Ramos (cell line): ENCODE measurements at regions not wholly inside any gene's neighbourhood (a gene's known extent, or its start where the extent isn't known, plus 50 kb on each side); places are given as distances from the start of the nearest gene placed in this dataset.

ENCODE experiments used
- in situ Hi-C: fragments of 300-500 bp; cut with MboI; formaldehyde crosslinking; loops from one replicate; pipeline ENCODE4 v1.14.3; 2022; ENCODE audit warnings: low sequenced_read_pairs; ENCODE audit not compliant: unreplicated experiment

DNA sequence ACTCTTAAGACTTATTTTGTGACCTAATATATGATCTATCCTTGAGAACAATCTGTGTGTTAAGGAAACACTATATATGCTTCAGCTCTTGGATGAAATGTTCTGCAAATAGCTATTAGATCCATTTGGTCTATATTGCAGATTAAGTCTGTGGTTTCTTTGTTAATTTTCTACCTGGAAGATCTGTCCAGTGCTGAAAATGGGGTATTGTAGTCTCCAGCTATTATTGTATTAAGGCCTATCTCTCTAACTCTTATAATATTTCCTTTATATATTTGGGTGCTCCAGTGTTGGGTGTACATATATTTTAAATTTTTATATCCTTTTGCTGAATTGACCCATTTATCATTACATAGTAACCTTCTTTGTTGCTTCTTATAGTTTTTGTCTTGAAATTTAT, 992.7 kb upstream of the CDH2 start:
- in situ Hi-C loops, result no loop called here

DNA sequence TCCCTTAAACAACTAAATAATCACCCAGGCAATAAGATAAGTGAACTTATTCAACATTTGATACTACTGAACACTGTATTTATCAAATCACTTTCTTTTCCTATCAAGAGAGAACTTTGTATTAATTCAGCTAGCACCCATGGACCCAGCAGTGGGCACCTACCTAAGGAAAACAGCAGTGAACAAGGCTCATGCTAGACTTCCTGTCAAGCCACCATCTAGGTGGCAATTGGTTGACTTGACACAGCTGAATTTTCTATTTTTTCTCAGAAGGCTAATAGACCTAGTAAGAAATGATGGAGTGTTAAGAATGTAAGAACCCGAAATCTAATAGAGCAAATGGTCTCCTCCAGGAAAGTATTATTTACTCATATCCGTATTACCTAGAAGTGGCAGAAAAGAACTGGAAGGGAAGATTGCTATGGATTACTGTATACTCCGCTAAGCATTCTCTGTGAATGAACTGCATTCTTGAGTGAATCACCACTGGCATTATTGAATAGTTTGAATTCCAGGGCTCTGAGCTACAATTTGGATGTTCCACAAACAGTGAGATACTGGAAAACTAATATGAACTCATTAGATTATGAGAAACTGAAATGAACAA, 988.2 kb upstream of the CDH2 start:
- in situ Hi-C loops, result no loop called here

DNA sequence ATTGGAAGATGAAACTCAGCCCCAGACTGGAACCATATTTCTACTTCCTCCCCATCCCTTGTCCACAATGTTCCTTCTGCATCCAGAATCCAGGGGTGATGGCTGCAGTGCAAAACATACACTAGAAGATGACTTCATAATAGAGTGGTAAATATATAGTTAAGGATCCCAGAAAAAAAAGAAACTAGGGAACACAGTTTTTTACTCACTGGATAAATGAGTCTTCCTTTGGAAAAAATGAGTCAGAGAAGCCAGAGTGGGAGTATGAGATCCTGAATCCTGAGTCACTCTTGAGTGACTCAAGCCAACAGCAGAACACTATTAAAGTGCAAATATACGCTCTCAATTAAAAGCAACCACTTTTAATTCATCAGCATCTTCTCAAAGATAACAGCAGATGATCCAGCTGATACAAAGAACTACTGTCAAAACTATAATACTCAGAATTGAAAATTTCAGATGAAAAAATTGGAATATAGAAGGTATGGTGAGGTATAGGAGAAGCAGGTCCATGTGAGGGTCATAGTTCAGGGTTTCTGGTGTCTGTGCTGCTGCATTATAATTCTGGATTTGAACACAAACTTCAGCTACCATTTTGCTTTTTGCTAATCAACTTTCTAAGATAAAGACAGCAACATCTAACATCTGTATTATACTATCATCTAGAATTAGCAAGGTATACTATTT, 987.2 kb upstream of the CDH2 start:
- in situ Hi-C loops, result no loop called here

DNA sequence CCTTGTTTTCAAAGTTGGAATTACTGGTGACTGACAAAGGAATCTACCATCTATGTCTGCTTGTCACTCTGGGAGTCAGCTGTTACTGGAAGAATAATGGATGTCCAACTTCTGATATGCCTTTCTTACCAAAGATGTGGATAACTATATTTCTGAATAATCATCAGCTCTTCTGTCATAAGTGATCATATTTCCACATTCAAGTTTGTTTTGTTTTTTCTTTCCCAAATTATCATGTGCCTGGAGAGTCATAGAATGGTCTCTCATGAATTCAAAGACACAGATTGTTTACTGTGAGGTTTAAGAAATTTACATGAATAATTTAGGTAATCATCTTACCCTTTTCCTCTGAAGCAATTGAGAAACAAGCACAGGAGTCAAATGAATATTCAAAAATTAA, 986.7 kb upstream of the CDH2 start:
- in situ Hi-C loops, result no loop called here

DNA sequence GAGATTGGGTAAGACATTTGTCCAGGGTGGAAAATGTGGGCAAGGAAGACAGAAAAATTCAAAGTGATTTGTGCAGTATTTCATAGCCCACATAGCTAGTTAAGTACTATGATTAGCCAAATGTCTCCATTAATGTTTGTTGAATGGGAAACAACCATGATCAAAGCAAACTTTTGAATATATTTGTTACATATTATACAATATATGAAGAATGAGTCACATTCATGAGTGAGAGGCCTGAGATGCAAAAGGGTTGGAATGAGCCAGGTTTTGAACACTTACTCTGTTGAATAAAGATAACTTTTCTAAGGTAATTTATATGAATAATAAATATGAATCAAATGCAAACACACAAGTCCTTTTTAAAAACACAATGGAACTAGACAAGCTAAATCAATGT, 984.5 kb upstream of the CDH2 start:
- in situ Hi-C loops, result no loop called here

DNA sequence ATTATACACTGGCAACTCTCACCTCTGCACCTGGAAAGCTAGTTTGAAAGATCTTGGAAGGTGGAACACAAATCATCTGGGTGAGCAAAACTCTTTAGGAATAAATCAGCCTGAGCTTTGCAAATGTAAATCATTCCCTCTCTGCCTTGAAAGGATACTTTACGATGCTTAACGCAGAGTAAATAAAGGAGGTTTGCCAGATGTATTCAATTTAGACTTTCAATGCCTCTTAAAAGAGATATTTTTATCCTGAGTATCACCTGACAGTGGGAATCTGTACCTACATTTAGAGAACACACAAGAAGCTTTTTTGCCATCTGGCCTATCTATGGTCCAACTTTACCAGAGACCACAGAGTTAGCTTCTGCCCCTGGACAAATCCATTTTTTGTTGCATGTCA, 983.2 kb upstream of the CDH2 start:
- in situ Hi-C loops, result no loop called here

DNA sequence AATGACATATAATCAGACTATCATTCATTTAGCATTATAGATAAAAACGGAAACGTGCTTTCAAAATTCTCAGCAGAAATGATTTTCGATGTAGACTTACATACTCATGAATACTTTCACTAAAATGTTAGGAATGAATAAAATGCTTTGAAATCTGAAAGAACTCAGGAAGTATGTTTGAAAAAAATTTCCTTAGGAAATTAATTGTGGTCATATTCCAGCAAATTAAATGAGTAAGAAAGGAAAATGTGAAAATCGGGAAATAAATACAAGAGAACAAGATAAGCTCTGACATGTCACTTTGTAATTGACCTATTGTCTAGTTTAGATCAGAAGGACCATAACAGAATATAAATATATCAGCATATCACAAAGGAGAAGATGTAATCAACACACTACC, 981.0 kb upstream of the CDH2 start:
- in situ Hi-C loops, result no loop called here

DNA sequence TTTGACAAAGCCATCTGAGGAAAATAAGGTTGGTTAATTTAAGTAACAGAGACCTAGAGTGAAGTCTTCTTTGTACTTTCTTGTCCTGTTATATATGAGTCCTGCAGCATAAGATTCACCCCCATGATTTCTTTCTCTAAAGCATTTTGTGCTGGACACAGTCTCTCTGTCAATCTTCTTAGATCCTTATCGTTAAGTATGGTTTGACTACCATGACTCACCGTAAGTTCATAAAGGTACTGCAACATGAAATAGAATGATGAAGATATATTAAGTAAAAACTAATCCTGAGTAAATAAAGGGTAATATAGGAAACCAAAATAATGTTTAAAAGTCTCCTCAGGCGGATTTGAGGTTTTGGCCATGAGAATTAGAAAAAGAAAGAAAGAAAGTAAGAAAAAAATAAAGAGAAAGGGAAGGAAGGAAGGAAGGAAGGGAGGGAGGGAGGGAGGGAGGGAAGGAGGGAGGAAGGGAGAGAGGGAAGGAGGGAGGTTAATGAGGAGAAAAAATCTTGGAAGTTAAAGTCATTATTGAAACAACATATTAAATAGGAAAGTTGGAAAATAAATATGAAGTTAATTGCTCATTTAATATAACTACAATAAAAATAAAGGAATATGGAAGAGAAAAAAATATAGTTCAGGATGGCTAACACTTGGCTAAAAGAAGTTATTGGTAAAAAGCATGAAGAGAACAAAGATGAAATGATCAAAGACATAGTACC, 980.3 kb upstream of the CDH2 start:
- in situ Hi-C loops, result no loop called here

DNA sequence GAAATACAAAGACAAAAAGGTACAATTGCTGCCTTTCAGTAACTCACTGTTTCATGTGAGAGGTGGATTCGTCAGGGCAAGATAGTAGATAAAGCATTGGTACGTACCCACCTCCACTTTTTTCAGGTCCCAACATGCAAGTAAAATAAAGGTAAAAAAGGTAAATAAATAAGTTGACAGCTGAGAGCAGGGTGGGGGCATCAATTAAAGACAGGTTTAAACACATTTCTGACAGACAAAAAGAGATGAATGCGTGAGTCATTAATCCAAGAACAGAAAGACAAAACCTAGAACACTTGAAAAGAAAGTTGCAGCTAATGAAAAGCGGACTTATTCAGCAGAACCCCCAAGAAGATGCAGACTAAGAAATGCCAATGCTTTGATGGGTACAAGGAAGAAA, 979.6 kb upstream of the CDH2 start:
- in situ Hi-C loops, result no loop called here

DNA sequence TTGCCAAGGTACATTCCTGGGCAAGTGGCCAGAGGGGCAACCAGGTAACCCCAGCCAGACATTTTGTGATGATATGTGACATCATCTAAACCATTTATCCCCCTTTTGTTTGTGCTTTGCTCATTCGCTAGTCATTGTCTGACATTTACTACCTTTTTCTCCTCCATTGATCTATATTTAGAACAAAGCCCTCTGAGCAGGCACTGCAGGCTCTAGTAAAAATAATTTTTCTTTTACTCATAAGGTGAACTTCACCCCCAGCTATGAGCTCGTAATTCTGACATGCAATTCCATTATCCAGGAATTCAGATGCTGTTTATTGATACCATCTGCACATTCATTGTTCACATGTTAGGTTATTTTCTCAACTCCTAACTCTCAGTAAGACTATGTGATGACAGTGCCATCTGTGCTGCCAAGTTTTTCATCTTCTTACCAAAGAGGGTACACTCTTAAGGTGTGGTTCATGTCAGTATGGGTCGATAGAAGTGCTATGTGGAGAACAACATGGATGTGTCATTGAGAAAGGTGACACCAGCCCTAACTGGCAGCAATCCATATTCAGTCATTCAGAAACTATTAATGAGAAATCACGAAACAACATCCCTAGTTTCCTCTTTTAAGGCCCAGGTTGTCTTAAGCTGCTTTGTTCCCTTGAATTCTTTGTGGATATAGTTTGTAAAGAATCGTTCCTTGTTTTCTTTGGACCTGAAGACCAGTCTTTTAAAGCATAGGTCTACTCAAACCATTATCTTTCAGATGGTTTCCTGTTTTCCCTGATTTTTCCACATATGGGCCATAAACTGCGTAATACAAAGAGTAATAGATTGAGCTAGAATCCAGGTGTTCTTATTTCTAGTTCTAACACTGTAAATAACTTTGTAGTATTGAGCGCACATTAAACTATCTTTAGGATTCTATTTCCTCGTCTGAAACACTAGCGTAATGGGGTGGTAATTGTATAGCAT, 978.1 kb upstream of the CDH2 start:
- in situ Hi-C loops, result no loop called here

DNA sequence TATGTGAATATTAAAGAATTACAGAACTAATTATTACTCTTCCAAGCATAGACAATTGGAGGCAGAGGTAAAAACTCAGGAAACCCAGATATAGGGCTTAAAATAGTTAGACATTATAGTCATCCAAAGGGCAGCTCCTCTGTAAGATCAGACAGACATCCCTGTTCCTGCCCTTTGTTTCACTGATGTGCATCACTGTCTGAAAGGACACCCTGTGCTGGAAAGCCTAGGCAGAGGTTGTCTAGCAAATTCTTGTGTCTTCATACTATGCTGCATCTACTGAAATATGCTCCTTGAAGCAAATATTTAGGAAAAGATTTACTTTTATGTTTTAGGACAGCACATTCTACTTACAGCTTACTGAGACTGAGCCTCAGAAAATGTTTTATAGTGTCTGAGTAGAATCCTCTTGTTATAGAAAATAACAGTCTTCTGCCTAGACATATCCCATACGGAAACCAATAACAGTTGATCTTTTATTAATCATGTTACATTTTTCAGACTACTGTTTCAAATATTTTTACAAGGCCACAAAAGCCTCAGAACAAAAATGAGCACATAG, 977.3 kb upstream of the CDH2 start:
- in situ Hi-C loops, result no loop called here

DNA sequence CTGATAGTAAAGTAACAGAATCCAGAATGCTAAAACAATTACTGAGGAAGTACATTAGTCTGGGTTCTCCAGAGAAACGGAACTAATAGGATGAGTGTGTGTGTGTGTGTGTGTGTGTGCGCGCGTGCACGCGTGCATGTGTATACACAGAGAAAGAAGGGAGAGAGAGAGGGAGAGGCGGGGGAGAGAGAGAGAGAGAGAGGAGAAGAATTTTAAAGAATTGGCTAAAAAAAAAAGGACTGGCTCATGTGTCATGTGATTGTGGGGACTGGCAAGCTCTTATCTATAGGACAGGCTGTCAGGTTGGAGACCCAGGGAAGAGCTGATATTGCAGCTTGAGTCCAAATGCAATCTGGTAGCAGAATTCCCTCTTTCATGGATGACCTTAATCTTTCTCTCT, 976.2 kb upstream of the CDH2 start:
- in situ Hi-C loops, result no loop called here

DNA sequence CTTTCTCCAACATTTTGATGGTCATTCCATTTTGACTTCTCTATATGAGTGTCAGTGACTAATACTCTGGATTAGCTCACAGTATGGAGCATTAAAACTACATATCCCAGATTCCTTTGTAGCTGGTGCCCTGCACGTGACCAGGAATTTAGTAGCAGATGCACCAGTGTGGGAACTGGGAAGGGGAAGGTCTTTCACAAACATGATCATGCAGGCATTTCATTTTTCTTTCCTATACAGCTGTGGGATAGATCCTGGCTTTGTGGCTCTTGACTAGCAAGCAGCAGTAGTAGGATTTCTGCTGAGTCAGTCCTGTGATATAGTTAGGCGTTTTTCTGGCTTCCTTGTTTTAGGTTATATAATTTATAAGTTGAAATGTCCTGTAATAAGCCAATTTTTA, 971.0 kb upstream of the CDH2 start:
- in situ Hi-C loops, result no loop called here

DNA sequence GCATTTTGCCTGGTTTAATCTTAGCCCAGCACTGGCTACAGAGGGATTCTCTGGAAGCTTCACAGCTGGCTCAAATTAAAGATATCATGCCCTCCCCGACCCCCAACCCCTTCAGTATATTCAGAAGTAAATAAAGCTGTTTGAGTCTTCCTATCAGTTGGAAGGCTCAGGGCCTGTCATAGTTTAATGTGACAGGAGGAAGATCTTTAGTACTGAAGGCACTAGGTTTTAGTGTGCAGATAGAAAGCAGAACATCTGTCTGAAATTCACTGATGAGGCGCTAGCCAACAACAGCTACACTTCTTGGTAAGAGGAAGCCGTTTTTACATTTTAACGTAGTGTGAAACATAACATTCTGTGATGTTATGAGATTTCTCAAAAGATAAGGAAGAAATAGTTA, 969.1 kb upstream of the CDH2 start:
- in situ Hi-C loops, result no loop called here

DNA sequence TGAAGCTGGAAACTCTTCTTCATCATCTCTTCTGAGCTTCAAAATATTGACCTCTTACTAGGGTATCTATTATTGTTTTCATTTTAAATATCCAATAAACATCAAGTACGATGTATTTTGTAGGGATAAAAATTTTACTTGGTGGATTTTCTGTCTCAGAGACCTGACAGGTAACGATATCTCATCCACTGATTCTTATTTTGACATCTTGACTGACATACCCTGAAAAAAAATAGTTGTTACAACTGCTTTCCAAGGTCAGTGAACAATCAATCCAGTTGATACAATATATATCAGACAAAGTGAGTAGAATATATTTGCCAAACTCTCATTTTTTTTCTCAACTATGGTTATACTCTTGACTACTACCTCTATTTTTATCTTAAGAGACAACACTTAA, 963.7 kb upstream of the CDH2 start:
- in situ Hi-C loops, result no loop called here

DNA sequence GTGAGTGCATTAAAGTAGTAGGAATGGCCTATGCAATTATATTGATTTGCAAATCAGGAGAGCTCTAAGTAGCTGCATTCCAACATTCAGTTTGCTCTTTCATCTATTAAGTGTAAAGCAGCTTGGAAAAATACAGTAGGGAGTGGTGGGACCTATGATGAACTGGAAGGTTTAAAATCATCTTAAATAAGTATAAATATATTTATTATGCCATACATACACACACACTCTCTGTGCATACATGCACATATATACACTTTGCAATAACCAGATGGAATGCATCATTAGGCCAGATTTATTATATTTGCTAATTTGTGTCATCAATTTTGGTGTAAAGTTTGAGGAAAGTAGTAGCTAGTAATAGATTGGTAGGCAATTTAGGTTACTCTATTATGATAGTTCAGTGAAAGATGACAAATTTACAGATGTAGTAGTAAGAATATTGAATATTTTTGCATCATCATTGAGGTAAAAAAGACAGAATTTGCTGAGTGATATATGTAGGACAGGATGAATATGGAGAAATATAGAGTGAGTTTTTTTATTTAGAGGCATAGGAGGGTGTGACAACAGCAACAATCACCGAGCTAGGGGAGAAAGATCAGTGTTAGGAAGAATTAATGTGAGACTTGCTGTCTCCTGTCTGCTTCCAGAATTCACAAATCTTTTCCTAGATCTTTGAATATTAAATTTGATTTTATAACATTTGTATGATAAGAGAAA, 961.0 kb upstream of the CDH2 start:
- in situ Hi-C loops, result no loop called here

DNA sequence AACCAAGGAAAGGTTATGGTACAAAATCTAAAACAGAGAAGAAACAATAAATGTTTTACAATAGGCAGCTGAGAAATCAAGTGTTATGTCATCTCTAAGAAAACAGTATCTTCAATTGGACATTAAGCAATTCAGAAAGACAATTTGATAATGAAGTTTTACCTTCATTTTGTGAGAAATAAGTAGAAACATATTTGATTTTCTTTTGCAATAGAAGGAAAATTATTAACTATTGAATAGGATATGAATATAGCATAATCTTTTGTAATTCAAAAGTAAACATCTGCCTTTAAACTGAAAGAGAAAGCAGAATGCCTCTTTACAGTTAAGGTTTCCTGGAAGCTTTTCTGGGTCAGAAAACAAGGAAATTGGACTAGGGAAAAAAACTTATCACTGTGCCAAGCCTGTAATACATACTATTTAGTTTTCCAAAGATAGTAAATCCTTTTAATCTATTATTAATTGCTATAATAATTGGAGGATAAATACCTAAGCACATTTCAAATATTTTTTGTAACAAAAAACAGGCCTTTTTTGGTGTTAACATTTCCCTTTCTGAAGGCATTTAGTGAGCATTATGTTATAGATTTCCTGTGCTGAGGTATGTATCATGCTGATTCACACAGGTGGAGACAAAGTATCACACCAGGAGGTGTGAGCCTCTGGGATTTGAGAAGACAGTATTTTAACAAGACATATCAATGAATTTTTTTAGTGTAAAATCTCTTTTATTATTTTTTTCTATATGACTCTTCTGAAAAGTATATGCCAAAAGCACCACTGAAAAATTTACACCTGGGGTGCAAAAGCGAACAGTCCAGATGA, 947.0 kb upstream of the CDH2 start:
- in situ Hi-C loops, result no loop called here

DNA sequence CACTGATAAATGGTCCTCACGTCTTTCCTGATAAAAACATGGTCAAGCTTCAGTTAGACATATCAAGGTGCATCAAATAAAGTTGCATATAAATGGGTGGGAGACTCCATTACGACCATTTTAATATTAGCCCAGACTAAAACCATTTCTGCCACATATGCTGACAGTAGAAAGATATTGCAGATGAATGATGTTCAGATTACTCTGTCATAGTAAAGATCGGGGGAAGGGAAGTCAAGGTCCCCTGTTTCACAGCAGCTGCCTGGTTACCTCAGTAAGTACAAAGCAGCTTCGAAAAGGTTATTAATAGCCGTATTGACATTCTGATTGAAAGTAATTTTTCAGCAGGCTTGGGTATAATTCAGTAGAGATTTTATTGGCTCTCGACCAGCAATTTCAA, 927.7 kb upstream of the CDH2 start:
- in situ Hi-C loops, result no loop called here

DNA sequence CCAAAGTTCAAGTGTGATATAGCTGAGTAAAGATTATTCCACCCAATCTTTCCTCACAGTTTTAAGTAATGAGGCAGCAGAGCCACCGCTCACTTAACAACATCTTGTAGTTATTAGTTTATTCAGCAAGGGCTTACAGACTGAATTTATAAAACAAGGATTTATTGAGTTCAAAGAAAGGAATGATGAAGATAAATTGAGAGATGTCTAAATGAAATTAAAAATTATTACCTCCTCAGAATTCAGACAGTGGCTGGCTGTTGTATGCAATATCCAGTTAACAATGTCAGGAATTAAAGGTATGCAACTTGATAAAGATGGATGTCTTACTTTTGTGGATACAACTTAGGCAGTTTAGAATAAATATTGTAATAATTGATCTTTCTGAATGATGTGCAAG, 927.3 kb upstream of the CDH2 start:
- in situ Hi-C loops, result no loop called here
